RPMI8226 (cell line): ENCODE measurements at regions not wholly inside any gene's neighbourhood (a gene's known extent, or its start where the extent isn't known, plus 50 kb on each side); places are given as distances from the start of the nearest gene placed in this dataset.
"Not testable (repeated sequence)": the region's sequence is repeated elsewhere in the genome, so short reads cannot be mapped to it uniquely, and the experiment has no call there.

Experiments
- DNase-seq: peaks from one replicate; pipeline ENCODE4 v3.0.0-alpha.2; 2015

DNA sequence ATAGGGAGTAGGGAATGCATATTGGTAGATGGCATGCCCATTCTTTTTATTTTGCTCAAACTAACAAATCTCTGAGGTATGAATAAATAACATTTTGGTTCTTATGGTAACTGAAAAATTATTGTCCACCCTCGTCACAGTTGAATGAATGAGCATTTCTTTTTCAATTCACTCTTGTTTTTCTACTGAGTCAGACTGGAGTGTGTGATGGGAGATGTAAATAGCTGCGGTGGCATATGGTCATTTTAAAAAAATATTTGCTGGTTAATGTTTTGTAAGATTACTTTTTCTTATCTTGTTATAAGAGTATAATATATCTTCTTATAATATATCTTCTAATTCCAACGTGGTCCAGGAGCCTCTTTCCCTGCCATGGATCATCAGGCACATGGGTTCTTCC is 586.5 kb downstream of the SLITRK5 start:
- no peak for DNase-seq

DNA sequence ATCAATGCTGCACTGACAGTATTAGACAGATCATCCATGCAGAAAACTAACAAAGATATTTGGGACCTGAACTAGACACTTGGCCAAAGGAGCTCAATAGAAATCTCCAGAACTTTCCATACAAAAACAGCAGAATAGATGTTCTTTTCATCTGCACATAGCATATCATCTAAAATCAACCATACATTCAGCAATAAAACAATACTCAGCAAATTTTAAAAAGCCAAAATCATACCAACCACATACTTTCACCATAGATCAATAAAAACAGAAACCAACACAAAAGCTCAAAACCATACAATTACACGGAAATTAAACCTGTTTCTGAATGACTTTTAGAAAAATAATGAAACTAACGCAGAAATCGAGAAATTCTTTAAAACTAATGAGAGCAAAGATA is 592.6 kb downstream of the SLITRK5 start:
- no peak for DNase-seq

DNA sequence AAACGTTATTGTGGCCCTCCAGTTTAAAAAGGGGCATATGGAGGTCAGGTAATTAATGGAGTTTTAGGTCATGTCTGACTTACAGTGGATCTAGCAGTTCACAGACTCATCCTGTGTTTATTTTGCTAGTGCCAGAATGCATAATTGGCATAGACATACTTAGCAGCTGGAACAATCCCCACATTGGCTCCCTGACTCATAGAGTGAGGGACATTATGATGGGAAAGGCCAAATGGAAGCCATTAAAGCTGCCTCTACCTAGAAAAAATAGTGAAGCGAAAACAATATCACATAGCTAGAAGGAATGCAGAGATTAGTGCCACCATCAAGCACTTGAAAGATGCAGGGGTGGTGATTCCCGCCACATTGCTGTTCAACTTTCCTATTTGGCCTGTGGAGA is 610.7 kb downstream of the SLITRK5 start:
- no peak for DNase-seq

DNA sequence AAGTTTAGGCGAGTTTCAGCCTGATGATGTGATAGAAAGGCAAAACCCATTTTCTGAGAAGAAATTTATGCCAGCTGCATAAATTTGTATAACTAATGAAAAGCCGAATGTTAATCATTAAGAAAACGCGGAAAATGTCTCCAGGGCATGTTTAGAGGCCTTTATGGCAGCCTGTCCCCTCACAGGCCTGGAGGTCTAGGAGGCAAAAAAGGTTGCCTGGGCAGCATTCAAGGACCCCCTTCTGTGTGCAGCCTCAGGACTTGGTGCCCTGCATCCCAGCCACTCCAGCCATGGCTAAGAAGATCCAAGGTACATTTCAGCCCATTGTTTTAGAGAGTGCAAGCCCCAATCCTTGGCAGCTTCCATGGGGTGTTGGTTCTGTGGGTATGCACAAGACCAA is 614.2 kb downstream of the SLITRK5 start:
- DNase-seq = no peak

- no peak for DNase-seq
These were observed 617.2 kb downstream of the SLITRK5 start for GRCh38 chr13:88288326-88288725.

DNA sequence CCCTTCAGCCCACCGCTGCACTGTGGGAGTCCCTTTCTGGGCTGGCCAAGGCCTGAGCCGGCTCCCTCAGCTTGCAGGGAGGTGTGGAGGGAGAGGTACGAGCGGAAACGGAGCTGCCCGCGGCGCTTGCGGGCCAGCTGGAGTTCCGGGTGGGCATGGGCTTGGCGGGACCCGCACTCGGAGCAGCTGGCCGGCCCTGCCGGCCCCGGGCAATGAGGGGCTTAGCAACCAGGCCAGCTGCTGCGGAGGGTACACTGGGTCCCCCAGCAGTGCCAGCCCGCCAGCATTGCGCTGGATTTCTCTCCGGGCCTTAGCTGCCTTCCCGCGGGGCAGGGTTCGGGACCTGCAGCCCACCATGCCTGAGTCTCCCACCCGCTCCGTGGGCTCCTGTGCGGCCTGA is 620.6 kb downstream of the SLITRK5 start:
- DNase-seq = not testable (repeated sequence)

DNA sequence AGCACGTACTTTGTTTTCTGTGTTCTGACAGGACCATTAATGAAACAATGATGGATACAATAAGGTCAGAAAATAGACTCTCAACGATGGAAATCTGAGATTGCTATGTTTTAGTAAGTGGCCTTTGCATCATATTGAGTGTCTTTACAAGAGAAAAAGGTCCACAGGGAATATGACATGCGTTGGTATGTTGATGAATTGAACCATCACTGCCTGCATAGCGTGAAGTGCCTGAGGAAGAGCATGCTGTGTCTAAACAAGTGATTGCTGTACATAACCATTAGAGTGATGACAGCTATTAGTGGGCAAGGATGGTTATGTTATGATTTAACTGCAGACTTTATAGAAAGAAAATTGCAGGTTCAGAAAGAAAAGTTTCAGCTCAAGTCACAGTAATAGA is 623.2 kb downstream of the SLITRK5 start:
- no peak for DNase-seq

DNA sequence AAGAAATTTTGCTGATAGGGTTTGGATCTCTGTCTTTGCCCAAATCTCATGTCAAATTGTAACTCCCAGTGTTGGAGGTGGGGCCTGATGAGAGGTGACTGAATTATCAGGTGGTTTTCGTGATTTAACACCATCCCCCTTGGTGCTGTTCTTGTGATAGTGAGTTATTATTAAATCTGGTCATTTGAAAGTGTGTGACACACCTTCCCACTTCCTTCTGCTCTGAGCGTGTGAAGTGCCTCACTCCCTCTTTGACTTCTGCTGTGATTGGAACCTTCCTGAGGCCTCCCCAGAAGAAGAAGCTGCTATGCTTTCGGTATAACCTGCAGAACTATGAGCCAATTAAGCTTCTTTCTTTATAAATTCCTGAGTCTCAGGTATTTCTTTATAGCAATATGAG is 632.0 kb downstream of the SLITRK5 start:
- no peak for DNase-seq

DNA sequence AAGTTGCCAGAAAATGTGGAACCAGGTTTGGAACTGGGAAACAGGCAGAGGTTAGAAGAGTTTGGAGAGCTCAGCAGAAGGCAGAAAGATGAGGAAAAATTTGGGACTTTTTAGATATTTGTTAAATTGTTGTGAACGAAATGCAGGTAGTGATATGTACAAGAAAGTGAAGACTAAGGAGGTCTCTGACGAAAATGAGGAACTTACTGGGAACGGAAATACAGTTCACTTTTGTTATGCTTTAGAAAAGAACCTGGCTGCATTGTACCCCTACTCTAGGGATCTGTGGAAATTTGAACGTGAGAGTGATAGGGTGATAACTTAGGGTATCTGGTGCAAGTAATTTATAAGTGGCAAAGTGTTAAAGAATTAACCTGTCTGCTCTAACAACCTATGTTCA is 632.4 kb downstream of the SLITRK5 start:
- DNase-seq = no peak

DNA sequence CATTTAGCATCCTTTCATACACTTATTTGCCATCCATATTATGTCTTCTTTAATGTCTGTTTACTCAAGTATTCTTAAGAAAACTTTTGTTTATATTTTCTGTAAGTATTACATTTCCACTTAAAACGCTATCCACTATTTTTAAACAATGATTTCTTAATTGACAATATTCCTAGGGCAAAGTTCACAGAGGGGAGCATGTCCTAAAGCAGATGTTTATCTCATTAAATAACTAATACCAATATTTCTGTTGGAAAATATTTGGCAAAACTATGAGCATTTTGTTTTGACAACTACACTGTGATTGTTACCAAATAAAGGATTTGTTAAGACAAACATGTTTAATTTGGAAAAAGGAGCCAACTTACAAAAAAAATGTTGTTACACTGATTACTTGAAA is 643.3 kb downstream of the SLITRK5 start:
- DNase-seq = no peak

DNA sequence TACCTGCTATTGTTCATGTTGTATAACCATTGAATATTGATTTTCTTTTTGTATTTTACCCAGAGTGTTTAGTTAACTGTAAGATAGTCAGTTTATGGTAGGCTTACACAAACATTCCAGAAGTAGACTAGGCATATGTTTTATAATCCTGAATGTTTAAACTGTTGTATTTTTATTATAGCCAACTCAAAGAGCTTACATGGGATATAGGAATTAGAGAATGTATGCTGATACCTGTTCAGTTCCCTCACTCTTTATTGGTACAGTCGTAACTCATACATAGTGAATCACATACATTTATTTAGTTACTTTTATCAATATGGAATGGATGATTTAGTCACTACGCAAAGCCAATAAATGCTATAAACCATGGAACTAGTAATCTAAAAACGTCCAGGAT is 657.9 kb downstream of the SLITRK5 start:
- DNase-seq = no peak

GRCh38 chr13:88339271-88339741 is 668.1 kb downstream of the SLITRK5 start:
- DNase-seq = no peak

- no peak for DNase-seq
These were observed 674.1 kb downstream of the SLITRK5 start for GRCh38 chr13:88345171-88345847.

DNA sequence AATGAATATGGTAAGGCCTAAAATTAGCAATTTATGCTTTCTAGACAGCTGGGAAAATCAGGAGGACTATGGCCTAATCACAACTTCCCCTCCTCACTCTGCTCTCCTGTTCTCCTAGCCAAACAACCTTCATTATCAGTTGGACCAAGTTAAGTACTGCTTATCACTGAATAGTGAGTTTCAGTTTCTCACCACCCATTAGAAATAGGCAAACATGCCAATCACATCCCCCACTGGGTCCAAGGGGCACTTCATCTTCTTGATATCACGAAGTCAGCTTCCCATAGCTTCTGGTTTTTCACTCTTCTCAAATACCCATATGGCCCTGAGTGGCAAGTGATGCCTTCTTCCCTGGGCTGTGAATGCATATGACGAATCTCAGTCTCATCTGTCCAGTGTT is 689.6 kb downstream of the SLITRK5 start:
- DNase-seq = no peak

- DNase-seq = no peak
These were observed 698.7 kb downstream of the SLITRK5 start for GRCh38 chr13:88369866-88370265.

GRCh38 chr13:88376760-88377388 is 705.7 kb downstream of the SLITRK5 start:
- DNase-seq = no peak

- no peak for DNase-seq
These were observed 706.7 kb downstream of the SLITRK5 start for GRCh38 chr13:88377852-88378251.

- no peak for DNase-seq
These were observed 713.4 kb downstream of the SLITRK5 start for GRCh38 chr13:88384542-88384941.

- no peak for DNase-seq
These were observed 724.6 kb downstream of the SLITRK5 start for GRCh38 chr13:88395804-88396203.

- no peak for DNase-seq
These were observed 740.5 kb downstream of the SLITRK5 start for GRCh38 chr13:88411696-88412095.

DNA sequence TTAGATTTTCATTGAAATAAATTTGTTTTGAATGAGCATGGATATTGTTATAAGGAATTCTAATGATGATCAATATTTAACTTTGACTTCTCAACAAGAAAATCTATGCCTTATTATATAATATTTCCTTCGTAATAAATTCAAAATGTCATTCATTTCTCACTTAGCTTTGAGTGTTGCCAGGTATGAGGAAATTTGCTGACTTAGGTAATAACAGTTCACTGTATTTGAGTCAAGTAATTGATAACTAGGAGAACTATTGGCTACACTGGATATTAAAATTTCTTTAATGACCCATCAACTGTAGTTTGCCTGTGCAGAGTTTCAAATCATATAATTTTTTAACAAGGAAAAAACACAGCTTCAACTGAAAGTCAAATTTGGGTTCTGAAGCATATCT is 746.6 kb downstream of the SLITRK5 start:
- no peak for DNase-seq

DNA sequence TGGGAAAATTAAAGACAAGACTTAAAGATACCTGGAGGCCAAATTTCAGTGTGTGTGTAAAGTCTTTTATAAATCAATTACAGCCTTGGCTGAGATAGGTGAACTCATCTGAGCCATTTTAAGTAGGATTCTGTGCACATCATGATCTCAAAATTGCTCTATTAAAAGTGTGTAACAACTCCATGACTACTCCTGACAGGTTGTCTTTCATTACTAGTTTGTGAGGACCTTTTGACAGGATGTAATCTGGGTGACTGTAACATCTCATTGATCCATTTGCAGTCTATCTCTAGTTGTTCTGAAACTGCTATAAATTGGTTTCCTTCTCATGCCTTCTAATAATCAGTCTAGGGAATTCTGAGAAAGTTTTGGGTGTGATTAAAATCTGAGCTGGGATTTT is 753.3 kb downstream of the SLITRK5 start:
- no peak for DNase-seq

GRCh38 chr13:88426661-88427060 is 755.5 kb downstream of the SLITRK5 start:
- DNase-seq = no peak

DNA sequence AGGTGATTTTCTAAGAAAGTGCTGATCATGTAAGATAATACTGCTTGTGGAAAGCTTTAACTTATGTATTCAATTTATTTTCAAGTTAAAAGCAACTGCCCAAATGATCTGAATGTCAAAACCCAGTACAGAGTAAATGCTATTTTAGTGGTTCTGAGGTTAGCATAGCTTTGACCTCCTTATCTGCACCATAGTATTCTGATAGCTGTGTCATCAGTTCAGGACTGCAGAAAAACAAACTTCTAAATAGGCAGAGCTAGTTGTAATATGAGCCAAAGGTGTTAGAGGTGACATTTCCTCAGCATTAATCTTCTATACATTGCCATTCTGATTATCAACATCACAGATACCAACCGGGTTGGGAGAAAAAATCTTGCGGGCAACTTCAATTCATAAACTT is 758.7 kb downstream of the SLITRK5 start:
- DNase-seq = no peak

GRCh38 chr13:88434953-88435352 is 763.8 kb downstream of the SLITRK5 start:
- DNase-seq = no peak
